Body of pancreas (tissue), 4 donors: ENCODE measurements at regions not wholly inside any gene's neighbourhood (a gene's known extent, or its start where the extent isn't known, plus 50 kb on each side); places are given as distances from the start of the nearest gene placed in this dataset.
"Not testable (repeated sequence)": the region's sequence is repeated elsewhere in the genome, so short reads cannot be mapped to it uniquely, and the experiment has no call there.

Experiments
- CTCF ChIP-seq, 7 experiments: fragments of 450-650 bp in 4 of 7; fragments of 200-600 bp in 3 of 7; sonication (generic) in 3 of 7; IDR thresholded peaks; one replicate each; pipeline ENCODE4 v1.5.1; 2016 to 2019; ENCODE audit warnings: antibody characterized with exemption in 7 of 7
- POLR2A ChIP-seq, 3 donors: fragments of 450-650 bp; IDR thresholded peaks; one replicate each; pipeline ENCODE4 v1.6.1; 2016; ENCODE audit warnings: antibody characterized with exemption in 3 of 3, mild to moderate bottlenecking in 2 of 3

- TF ChIP-seq CTCF, POLR2A (IDR thresholded peaks at IDR 0.05): not testable (repeated sequence)
These were observed 148.7 kb upstream of the PLD5 start for GRCh38 chr1:242673165-242673564.
